ENCODE measurements at regions not wholly inside any gene's neighbourhood (a gene's known extent, or its start where the extent isn't known, plus 50 kb on each side); places are given as distances from the start of the nearest gene placed in this dataset.

GRCh38 chr6:97535800-97536199, 252.8 kb upstream of the MMS22L start:
- TF ChIP-seq CTCF (IDR thresholded peaks at IDR 0.05; ENCODE audit: low read depth, low read length): no peak
- Histone ChIP-seq H3K27me3 (ENCODE audit: control insufficient read depth, insufficient read depth, low read length) (no peaks in the 10 kb centered on the region), H3K27ac (ENCODE audit: low read depth, low read length) (no peak overlapping the region), H3K9me3 (ENCODE audit: control insufficient read depth, insufficient read depth, low read length) (no peaks in the 10 kb centered on the region), H3K4me3 (ENCODE audit: low read depth, low read length) (no peak overlapping the region)
- ChIA-PET POLR2A (no interaction called here), CTCF (no interaction called here)
- no peak for DNase-seq (ENCODE audit: low read depth, low spot score)

GRCh38 chr6:97548354-97548753, 265.3 kb upstream of the MMS22L start:
- no peaks in the 10 kb centered on the region for H3K9me3 ChIP-seq (ENCODE audit: control insufficient read depth, insufficient read depth, low read length)
- H3K27ac ChIP-seq (ENCODE audit: low read depth, low read length): no peak overlapping the region
- CTCF ChIA-PET: no interaction called here
- no peak for DNase-seq (ENCODE audit: low read depth, low spot score)
- no peak overlapping the region for H3K4me3 ChIP-seq (ENCODE audit: low read depth, low read length)
- no peaks in the 10 kb centered on the region for H3K27me3 ChIP-seq (ENCODE audit: control insufficient read depth, insufficient read depth, low read length)
- POLR2A ChIA-PET: no interaction called here
- TF ChIP-seq CTCF (IDR thresholded peaks at IDR 0.05; ENCODE audit: low read depth, low read length): no peak

GRCh38 chr6:97557355-97557754, 274.3 kb upstream of the MMS22L start:
- Histone ChIP-seq H3K27me3 (ENCODE audit: control insufficient read depth, insufficient read depth, low read length) (no peaks in the 10 kb centered on the region), H3K4me3 (ENCODE audit: low read depth, low read length) (no peak overlapping the region), H3K9me3 (ENCODE audit: control insufficient read depth, insufficient read depth, low read length) (no peaks in the 10 kb centered on the region), H3K27ac (ENCODE audit: low read depth, low read length) (no peak overlapping the region)
- no peak for DNase-seq (ENCODE audit: low read depth, low spot score)
- ChIA-PET CTCF (no interaction called here), POLR2A (no interaction called here)
- TF ChIP-seq CTCF (IDR thresholded peaks at IDR 0.05; ENCODE audit: low read depth, low read length): no peak

- no peaks in the 10 kb centered on the region for H3K27me3 ChIP-seq (ENCODE audit: control insufficient read depth, insufficient read depth, low read length)
- H3K27ac ChIP-seq (ENCODE audit: low read depth, low read length): no peak overlapping the region
- H3K4me3 ChIP-seq (ENCODE audit: low read depth, low read length): no peak overlapping the region
- ChIA-PET POLR2A (no interaction called here), CTCF (no interaction called here)
- no peak for TF ChIP-seq CTCF (IDR thresholded peaks at IDR 0.05; ENCODE audit: low read depth, low read length)
- DNase-seq (ENCODE audit: low read depth, low spot score): no peak
- no peaks in the 10 kb centered on the region for H3K9me3 ChIP-seq (ENCODE audit: control insufficient read depth, insufficient read depth, low read length)
Measured at GRCh38 chr6:97563529-97563928, 280.5 kb upstream of the MMS22L start.

- no peak for TF ChIP-seq CTCF (IDR thresholded peaks at IDR 0.05; ENCODE audit: low read depth, low read length)
Measured at GRCh38 chr6:97572943-97573342, 289.9 kb upstream of the MMS22L start.

More at GRCh38 chr6:97572943-97573342, 289.9 kb upstream of the MMS22L start:
- Histone ChIP-seq H3K27me3 (ENCODE audit: control insufficient read depth, insufficient read depth, low read length) (no peaks in the 10 kb centered on the region), H3K4me3 (ENCODE audit: low read depth, low read length) (no peak overlapping the region), H3K9me3 (ENCODE audit: control insufficient read depth, insufficient read depth, low read length) (no peaks in the 10 kb centered on the region), H3K27ac (ENCODE audit: low read depth, low read length) (no peak overlapping the region)
- no peak for DNase-seq (ENCODE audit: low read depth, low spot score)
- ChIA-PET POLR2A (no interaction called here), CTCF (no interaction called here)

Data from AG04450 (cell line).